A172 (cell line): ENCODE measurements at regions not wholly inside any gene's neighbourhood (a gene's known extent, or its start where the extent isn't known, plus 50 kb on each side); places are given as distances from the start of the nearest gene placed in this dataset.
"Not testable (repeated sequence)": the region's sequence is repeated elsewhere in the genome, so short reads cannot be mapped to it uniquely, and the experiment has no call there.

ENCODE experiments used
- DNase-seq: peaks from one replicate; pipeline ENCODE4 v3.0.0-alpha.2; 2015; ENCODE audit warnings: low spot score

DNA sequence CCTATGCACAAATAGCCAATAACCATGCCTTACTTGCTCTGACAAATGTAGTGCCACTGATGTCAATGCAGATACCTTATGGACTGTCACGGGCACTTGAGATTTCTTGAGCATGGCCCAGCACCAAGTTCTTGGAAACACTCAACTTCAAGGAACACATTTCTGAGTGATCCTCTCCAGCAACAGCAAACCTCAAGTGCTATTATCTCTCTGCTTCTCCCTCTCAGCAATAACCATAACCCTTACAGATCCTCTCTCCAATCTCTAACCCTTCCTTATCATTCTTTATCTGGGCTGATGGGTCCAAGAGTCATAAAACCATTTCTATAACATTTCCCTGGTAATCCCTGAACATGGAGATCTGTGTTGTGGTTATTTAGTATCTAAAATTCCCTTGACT is 266.9 kb upstream of the STXBP5 start:
- DNase-seq: no peak

DNA sequence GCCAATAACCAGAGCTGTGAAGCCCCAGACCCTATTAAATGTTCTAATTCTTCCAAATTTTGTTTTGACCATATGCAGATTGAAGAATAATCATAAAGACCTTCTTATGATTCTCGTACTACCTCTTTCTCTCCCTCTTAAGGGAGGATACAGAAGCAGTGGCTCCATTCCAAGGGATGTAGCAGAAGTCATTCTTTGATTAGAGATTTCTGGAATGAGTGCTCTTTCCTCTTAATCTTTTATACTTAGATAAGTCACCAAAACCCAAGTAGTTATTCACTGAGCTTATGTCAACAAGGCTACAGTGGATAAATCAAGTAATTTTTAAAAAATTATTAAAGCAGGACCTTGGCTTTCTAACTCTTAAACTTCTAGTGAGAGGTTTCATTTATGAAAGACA is 266.0 kb upstream of the STXBP5 start:
- no peak for DNase-seq

DNA sequence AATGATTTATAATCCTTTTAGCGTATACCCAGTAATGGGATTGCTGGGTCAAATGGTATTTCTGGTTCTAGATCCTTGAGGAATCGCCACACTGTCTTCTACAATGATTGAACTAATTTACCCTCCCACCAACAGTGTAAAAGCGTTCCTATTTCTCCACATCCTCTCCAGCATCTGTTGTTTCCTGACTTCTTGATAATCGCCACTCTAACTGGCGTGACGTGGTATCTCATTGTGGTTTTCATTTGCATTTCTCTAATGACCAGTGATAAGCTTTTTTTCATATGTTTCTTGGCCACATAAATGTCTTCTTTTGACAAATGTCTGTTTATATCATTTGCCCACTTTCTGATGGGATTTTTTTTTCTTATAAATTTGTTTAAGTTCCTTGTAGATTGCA is 264.8 kb upstream of the STXBP5 start:
- DNase-seq: not testable (repeated sequence)

DNA sequence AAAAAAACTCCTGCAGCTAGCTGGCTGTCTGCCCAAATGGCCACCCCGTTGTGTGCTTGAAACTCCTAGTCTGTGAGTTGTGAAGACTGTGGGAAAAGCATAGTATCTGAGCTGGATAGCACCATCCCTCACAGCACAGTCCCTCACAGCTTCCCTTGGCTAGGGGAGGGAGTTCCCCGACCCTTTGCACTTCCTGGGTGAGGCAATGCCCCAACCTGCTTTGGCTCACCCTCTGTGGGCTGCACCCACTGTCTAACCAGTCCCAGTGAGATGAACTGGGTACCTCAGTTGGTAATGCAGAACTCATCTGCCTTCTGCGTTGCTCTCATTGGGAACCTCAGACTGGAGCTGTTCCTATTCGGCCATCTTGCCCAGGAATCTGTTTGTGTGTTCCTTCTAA is 260.6 kb upstream of the STXBP5 start:
- DNase-seq: no peak

DNA sequence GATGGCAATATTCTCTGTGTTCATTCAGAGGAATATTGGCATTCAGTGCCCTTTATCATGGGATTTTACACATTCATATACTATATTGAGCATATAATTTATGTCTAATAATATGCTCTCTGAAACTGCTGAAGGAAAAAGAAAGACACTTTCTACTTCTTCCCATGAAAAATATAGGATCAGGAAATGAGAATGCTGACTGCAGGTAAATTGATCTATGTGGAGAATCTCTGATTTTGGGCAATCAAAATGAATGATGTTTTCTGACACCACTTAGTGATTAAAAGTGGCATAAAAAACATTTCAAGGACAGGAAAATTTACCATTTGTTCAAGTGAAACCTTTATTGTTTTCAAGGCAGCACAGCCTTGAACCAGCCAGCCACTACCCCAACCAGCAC is 260.1 kb upstream of the STXBP5 start:
- no peak for DNase-seq

- no peak for DNase-seq
Observed at GRCh38 chr6:146944809-146945208, 259.4 kb upstream of the STXBP5 start.

DNA sequence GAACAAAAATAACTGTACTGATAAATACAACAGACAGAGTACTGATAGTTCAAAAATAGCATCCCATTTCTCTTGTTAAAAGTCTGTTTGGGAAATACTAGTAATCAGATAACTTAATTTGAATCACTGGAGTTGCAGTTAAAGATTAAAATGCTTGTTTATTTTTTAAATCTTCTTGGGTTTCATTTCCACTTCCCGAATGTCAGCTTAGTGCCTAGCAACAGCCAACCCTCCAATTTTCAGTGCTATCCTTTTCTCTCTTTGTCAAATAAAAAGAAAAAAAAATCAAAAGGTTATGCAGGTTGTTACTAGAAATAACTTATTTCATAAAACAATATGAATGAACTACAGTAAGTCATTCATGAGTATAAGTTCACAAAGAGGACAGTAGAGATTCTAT is 257.7 kb upstream of the STXBP5 start:
- no peak for DNase-seq

GRCh38 chr6:146948790-146949342 is 255.4 kb upstream of the STXBP5 start:
- DNase-seq: no peak

DNA sequence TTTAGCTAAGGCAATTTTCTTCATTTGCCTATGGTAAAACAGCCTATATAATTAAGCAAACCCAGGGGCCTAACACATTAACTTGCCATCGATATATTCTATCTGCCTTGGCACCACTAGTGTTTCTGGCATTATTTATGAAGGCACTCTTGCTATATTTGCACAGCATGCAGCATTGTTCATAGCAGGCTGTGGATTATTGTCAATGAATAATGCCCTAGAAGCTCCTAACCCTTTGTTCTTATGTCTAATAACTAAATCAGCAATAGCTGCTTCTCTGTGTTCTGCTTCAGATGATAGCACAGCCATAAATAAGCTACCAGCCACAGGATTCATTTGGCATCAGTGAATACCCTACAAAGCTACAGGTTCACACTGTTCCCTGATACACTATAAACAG is 254.8 kb upstream of the STXBP5 start:
- DNase-seq: no peak

- peak; percentile 68 for DNase-seq
Observed at GRCh38 chr6:146950351-146950835, 253.8 kb upstream of the STXBP5 start.

- DNase-seq: no peak
Observed at GRCh38 chr6:146955570-146955969, 248.6 kb upstream of the STXBP5 start.

- no peak for DNase-seq
Observed at GRCh38 chr6:146957181-146958093, 246.8 kb upstream of the STXBP5 start.

DNA sequence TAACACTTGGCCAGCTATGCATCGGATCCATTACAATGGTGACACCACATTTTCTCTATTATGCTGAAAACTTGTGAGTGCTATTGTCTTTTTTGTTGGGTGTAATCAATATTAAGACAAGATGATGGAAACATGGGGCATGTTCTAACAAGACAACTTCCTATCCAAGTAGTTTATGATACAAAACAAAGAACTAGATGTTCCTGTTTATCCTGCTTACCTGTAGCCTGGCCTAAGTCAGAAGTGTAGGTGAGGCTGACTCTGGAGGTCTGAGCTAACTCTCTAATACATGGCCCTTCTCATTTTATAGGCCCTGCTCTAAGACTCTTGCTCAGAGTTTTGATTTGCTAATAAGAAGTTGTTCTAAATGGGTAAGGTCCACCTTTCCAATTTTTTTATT is 242.4 kb upstream of the STXBP5 start:
- DNase-seq: no peak

GRCh38 chr6:146962329-146962728 is 241.9 kb upstream of the STXBP5 start:
- DNase-seq: peak; percentile 47

GRCh38 chr6:146965110-146965689 is 239.0 kb upstream of the STXBP5 start:
- DNase-seq: no peak

- DNase-seq: peak; percentile 70
Observed at GRCh38 chr6:146968041-146968760, 236.0 kb upstream of the STXBP5 start.

GRCh38 chr6:146972546-146972945 is 231.7 kb upstream of the STXBP5 start:
- DNase-seq: no peak

GRCh38 chr6:146974351-146974750 is 229.9 kb upstream of the STXBP5 start:
- DNase-seq: no peak

DNA sequence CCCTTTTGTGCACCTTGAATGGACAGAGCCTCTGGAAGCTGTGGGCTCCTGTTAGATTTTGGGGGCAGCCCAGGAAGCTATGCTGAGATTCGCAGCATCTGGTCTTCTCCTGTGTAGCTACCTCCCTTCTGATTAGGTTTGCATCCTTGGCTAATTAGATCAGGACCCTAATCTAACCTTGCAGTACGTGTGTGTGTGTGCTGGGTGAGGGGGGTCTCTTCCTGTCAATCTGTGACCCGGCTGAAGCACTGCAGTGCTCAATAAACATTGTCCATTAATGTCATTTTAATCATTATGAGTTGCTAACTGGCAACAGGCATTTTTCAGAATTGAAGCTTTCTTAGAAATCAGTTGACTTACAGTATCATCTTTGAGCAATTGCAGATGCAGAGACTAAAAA is 229.1 kb upstream of the STXBP5 start:
- no peak for DNase-seq

DNA sequence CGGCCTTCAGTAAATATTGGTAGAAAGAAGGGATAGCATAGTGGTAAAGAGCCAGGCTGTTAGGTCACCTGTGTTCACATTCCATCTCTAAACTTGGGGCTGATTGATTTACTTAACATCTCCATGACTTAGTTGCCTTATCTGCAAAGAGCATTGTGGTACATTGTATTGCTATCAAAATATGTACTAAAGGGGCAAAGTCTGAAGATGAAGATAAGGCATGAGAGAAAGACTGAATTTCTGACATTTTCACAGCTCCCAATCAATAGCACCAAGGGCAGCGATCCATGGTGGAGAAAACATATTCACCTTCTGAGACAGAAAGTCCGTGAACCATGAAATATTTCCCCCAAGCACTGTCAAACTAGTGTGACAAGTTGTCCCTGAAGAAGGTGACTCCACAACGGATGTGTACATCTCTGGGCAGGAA is 223.3 kb upstream of the STXBP5 start:
- DNase-seq: no peak

- no peak for DNase-seq
Observed at GRCh38 chr6:146981981-146982380, 222.2 kb upstream of the STXBP5 start.

- no peak for DNase-seq
Observed at GRCh38 chr6:146984251-146984924, 219.8 kb upstream of the STXBP5 start.
